GM10248 (cell line): ENCODE measurements at regions not wholly inside any gene's neighbourhood (a gene's known extent, or its start where the extent isn't known, plus 50 kb on each side); places are given as distances from the start of the nearest gene placed in this dataset.
A peak's percentile ranks its signal among the peaks of the same experiment; 100 is the strongest.
"Not testable (repeated sequence)": the region's sequence is repeated elsewhere in the genome, so short reads cannot be mapped to it uniquely, and the experiment has no call there.

Source experiments
- CTCF ChIA-PET: fragments of 300-600 bp; sonication (Branson Sonifier 250); formaldehyde crosslinking; extraction: SDS; loops from one replicate; lab custom pipeline; 2021; ENCODE audit warnings: antibody characterized with exemption; lab: Yijun Ruan, JAX
- POLR2A ChIA-PET: fragments of 350-650 bp; sonication (Branson Sonifier 250); formaldehyde crosslinking; extraction: SDS; loops from one replicate; lab custom pipeline; 2020; ENCODE audit warnings: antibody characterized with exemption; lab: Yijun Ruan, JAX
- DNase-seq: peaks from one replicate; pipeline ENCODE4 v3.0.0; 2012; ENCODE audit errors: extremely low spot score
- CTCF ChIP-seq: IDR thresholded peaks from 2 replicates; pipeline ENCODE4 v1.5.1; 2012; ENCODE audit warnings: mild to moderate bottlenecking, low read depth; ENCODE audit errors: extremely low read depth, missing control alignments, control extremely low read depth

- no peak for TF ChIP-seq CTCF
- CTCF ChIA-PET, result interaction anchor here (0.8 to 4.7 kb wide), 5 partner anchors 10 to 222 kb away, joined by 3 to 80 read pairs (median 7); no protein-coding TSS in a partner anchor
- POLR2A ChIA-PET, result no interaction called here
- DNase-seq, result no peak
Observed at GRCh38 chr14:106651016-106651415, 1124.6 kb downstream of the TMEM121 start.

GRCh38 chr14:106652494-106652893, 1126.1 kb downstream of the TMEM121 start:
- TF ChIP-seq CTCF, result no peak
- CTCF ChIA-PET, result interaction anchor here (0.7 to 4.7 kb wide), 7 partner anchors 9 to 121 kb away, joined by 3 to 80 read pairs (median 3); no protein-coding TSS in a partner anchor
- POLR2A ChIA-PET, result no interaction called here
- peak; percentile 15 for DNase-seq

GRCh38 chr14:106657460-106657859, 1131.1 kb downstream of the TMEM121 start:
- peak; percentile 22 for DNase-seq
- POLR2A ChIA-PET, result no interaction called here
- peak; percentile 75 for TF ChIP-seq CTCF
- CTCF ChIA-PET, result interaction anchor here (0.7 to 6.8 kb wide), 17 partner anchors 6 to 171 kb away, joined by 3 to 80 read pairs (median 4); no protein-coding TSS in a partner anchor

GRCh38 chr14:106658066-106658860, 1131.9 kb downstream of the TMEM121 start:
- CTCF ChIA-PET, result interaction anchor here (0.7 to 6.8 kb wide), 10 partner anchors 7 to 170 kb away, joined by 3 to 80 read pairs (median 8); no protein-coding TSS in a partner anchor
- DNase-seq, POLR2A ChIA-PET: not testable (repeated sequence)

- POLR2A ChIA-PET, result not testable (repeated sequence)
- CTCF ChIA-PET, result interaction anchor here (1.0 to 6.8 kb wide), 11 partner anchors 10 to 161 kb away, joined by 4 to 80 read pairs (median 9); no protein-coding TSS in a partner anchor
Observed at GRCh38 chr14:106661561-106661960, 1135.2 kb downstream of the TMEM121 start.

GRCh38 chr14:106662936-106663550, 1136.7 kb downstream of the TMEM121 start:
- TF ChIP-seq CTCF, result no peak
- POLR2A ChIA-PET, result no interaction called here
- CTCF ChIA-PET, result interaction anchor here (0.6 to 6.8 kb wide), 55 partner anchors 8 to 246 kb away, joined by 3 to 80 read pairs (median 5); no protein-coding TSS in a partner anchor
- DNase-seq, result no peak

More at GRCh38 chr14:106661561-106661960, 1135.2 kb downstream of the TMEM121 start:
- TF ChIP-seq CTCF, result peak; percentile 50
- DNase-seq, result peak; percentile 29
